Urinary bladder (tissue), 3 donors: ENCODE measurements at regions not wholly inside any gene's neighbourhood (a gene's known extent, or its start where the extent isn't known, plus 50 kb on each side); places are given as distances from the start of the nearest gene placed in this dataset.

Experiments
- DNase-seq: peaks from one replicate; pipeline ENCODE4 v3.0.0-alpha.2; 2015; ENCODE audit errors: extremely low spot score
- H3K27ac ChIP-seq: one replicate; pipeline ENCODE4 v1.5.1; 2013; ENCODE audit warnings: low read depth, mild to moderate bottlenecking, moderate library complexity
- H3K36me3 ChIP-seq: one replicate; pipeline ENCODE4 v1.6.1; 2013; ENCODE audit warnings: mild to moderate bottlenecking, moderate library complexity; ENCODE audit not compliant: insufficient read depth
- H3K4me1 ChIP-seq: one replicate; pipeline ENCODE4 v1.6.1; 2013; ENCODE audit warnings: mild to moderate bottlenecking, moderate library complexity; ENCODE audit not compliant: insufficient read depth
- H3K4me3 ChIP-seq: one replicate; pipeline ENCODE4 v1.5.1; 2013; ENCODE audit warnings: low read depth, low read length
- WGBS: extraction: QIAGEN DNeasy Blood & Tissue Kit; methylation state at CpG from one replicate; pipeline ENCODE4 v1.1.7; 2013; 5-methylcytosine and 5-hydroxymethylcytosine counted together
- donor health status: healthy with polysubstance abuse.
- donor health status: healthy.

GRCh38 chr2:16333681-16334080, 332.0 kb downstream of the CYRIA start:
- no peak overlapping the region for H3K4me3 ChIP-seq
- H3K27ac ChIP-seq: no peak overlapping the region
- no peaks in the 10 kb centered on the region for H3K36me3 ChIP-seq
- WGBS: 57% methylated on average over 2 of the region's 2 CpGs
- DNase-seq: no peak
- no peaks in the 10 kb centered on the region for H3K4me1 ChIP-seq

GRCh38 chr2:16332681-16333557, 332.7 kb downstream of the CYRIA start:
- no peaks in the 10 kb centered on the region for H3K36me3 ChIP-seq
- no peak overlapping the region for H3K4me3 ChIP-seq
- no peaks in the 10 kb centered on the region for H3K4me1 ChIP-seq
- H3K27ac ChIP-seq: no peak overlapping the region
- 44% methylated on average over 8 of the region's 8 CpGs for WGBS
- no peak for DNase-seq

- WGBS: 91% methylated on average over 2 of the region's 2 CpGs
- no peaks in the 10 kb centered on the region for H3K36me3 ChIP-seq
- no peak overlapping the region for H3K4me3 ChIP-seq
- no peaks in the 10 kb centered on the region for H3K4me1 ChIP-seq
- DNase-seq: no peak
- no peak overlapping the region for H3K27ac ChIP-seq
These were observed 333.9 kb downstream of the CYRIA start for GRCh38 chr2:16331772-16332171.

GRCh38 chr2:16330982-16331381, 334.7 kb downstream of the CYRIA start:
- H3K36me3 ChIP-seq: no peaks in the 10 kb centered on the region
- no peak for DNase-seq
- H3K27ac ChIP-seq: no peak overlapping the region
- H3K4me1 ChIP-seq: no peaks in the 10 kb centered on the region
- WGBS: 37% methylated on average over 5 of the region's 5 CpGs
- H3K4me3 ChIP-seq: no peak overlapping the region

GRCh38 chr2:16330571-16330970, 335.1 kb downstream of the CYRIA start:
- H3K4me3 ChIP-seq: no peak overlapping the region
- no peaks in the 10 kb centered on the region for H3K36me3 ChIP-seq
- H3K4me1 ChIP-seq: no peaks in the 10 kb centered on the region
- no peak overlapping the region for H3K27ac ChIP-seq
- DNase-seq: no peak
- 48% methylated on average over 10 of the region's 10 CpGs for whole genome bisulfite sequencing

- Histone ChIP-seq H3K4me3 (no peak overlapping the region), H3K27ac (no peak overlapping the region), H3K4me1 (no peaks in the 10 kb centered on the region), H3K36me3 (no peaks in the 10 kb centered on the region)
- 69% methylated on average over 8 of the region's 8 CpGs for WGBS
- no peak for DNase-seq
These were observed 335.6 kb downstream of the CYRIA start for GRCh38 chr2:16330012-16330411.

GRCh38 chr2:16329421-16329820, 336.2 kb downstream of the CYRIA start:
- Histone ChIP-seq H3K36me3 (no peaks in the 10 kb centered on the region), H3K4me1 (no peaks in the 10 kb centered on the region), H3K4me3 (no peak overlapping the region), H3K27ac (no peak overlapping the region)
- WGBS: 95% methylated on average over 7 of the region's 7 CpGs
- DNase-seq: no peak

- no peak for DNase-seq
- Histone ChIP-seq H3K4me1 (no peaks in the 10 kb centered on the region), H3K4me3 (no peak overlapping the region), H3K36me3 (no peaks in the 10 kb centered on the region), H3K27ac (no peak overlapping the region)
- WGBS: 94% methylated on average over 6 of the region's 6 CpGs
These were observed 337.0 kb downstream of the CYRIA start for GRCh38 chr2:16328521-16329190.

- WGBS: 90% methylated on average over 4 of the region's 4 CpGs
- Histone ChIP-seq H3K4me3 (no peak overlapping the region), H3K4me1 (no peaks in the 10 kb centered on the region), H3K27ac (no peak overlapping the region), H3K36me3 (no peaks in the 10 kb centered on the region)
- no peak for DNase-seq
These were observed 338.3 kb downstream of the CYRIA start for GRCh38 chr2:16327326-16327725.

- H3K4me1 ChIP-seq: no peaks in the 10 kb centered on the region
- H3K27ac ChIP-seq: no peak overlapping the region
- 74% methylated on average over 2 of the region's 2 CpGs for WGBS
- DNase-seq: no peak
- H3K4me3 ChIP-seq: no peak overlapping the region
- H3K36me3 ChIP-seq: no peaks in the 10 kb centered on the region
These were observed 338.8 kb downstream of the CYRIA start for GRCh38 chr2:16326711-16327300.

GRCh38 chr2:16325976-16326510, 339.6 kb downstream of the CYRIA start:
- Histone ChIP-seq H3K4me3 (no peak overlapping the region), H3K27ac (no peak overlapping the region), H3K4me1 (no peaks in the 10 kb centered on the region), H3K36me3 (no peaks in the 10 kb centered on the region)
- WGBS: 88% methylated on average over 9 of the region's 9 CpGs
- DNase-seq: no peak

- WGBS: 77% methylated on average over 14 of the region's 14 CpGs
- no peak for DNase-seq
- Histone ChIP-seq H3K4me1 (no peaks in the 10 kb centered on the region), H3K36me3 (no peaks in the 10 kb centered on the region), H3K4me3 (no peak overlapping the region), H3K27ac (no peak overlapping the region)
These were observed 340.3 kb downstream of the CYRIA start for GRCh38 chr2:16325016-16325975.

- DNase-seq: no peak
- Histone ChIP-seq H3K4me1 (no peaks in the 10 kb centered on the region), H3K36me3 (no peaks in the 10 kb centered on the region), H3K4me3 (no peak overlapping the region), H3K27ac (no peak overlapping the region)
These were observed 341.1 kb downstream of the CYRIA start for GRCh38 chr2:16324544-16324937.
